Common myeloid progenitor, CD34-positive (primary cell): ENCODE measurements at regions not wholly inside any gene's neighbourhood (a gene's known extent, or its start where the extent isn't known, plus 50 kb on each side); places are given as distances from the start of the nearest gene placed in this dataset.

ENCODE experiments used
- CTCF ChIA-PET: fragments of 350-600 bp; sonication (Branson Sonifier 250); formaldehyde crosslinking; loops from one replicate; lab custom pipeline; 2021; ENCODE audit warnings: antibody characterized with exemption; lab: Charles Lee
- POLR2A ChIA-PET: fragments of 350-600 bp; sonication (Branson Sonifier 250); formaldehyde crosslinking; loops from one replicate; lab custom pipeline; 2021; ENCODE audit warnings: antibody characterized with exemption; lab: Charles Lee
- DNase-seq, 3 donors: peaks; one replicate each; pipeline versions ENCODE4 v3.0.0 to v3.0.0-alpha.2; 2013
- H3K27ac ChIP-seq, 2 experiments: 1 replicate in 1 of 2; 2 replicates in 1 of 2; pipeline ENCODE4 v1.7.0; 2013; ENCODE audit warnings: inconsistent platforms in 2 of 2, low read length in 2 of 2, mild to moderate bottlenecking in 2 of 2, low read depth in 1 of 2, moderate library complexity in 1 of 2; ENCODE audit not compliant: severe bottlenecking in 2 of 2, insufficient read depth in 1 of 2, poor library complexity in 1 of 2
- H3K27me3 ChIP-seq, 5 experiments: replicated peaks in 2 of 5; 1 replicate in 3 of 5; 2 replicates in 2 of 5; pipeline versions ENCODE4 v1.6.1 to v1.7.0; 2013; ENCODE audit warnings: low read length in 4 of 5, mild to moderate bottlenecking in 2 of 5, moderate library complexity in 2 of 5, inconsistent platforms in 1 of 5; ENCODE audit not compliant: insufficient read depth in 5 of 5, control insufficient read depth in 4 of 5
- H3K36me3 ChIP-seq, 4 experiments: 1 replicate in 2 of 4; 2 replicates in 2 of 4; pipeline versions ENCODE4 v1.6.1 to v1.7.0; 2013; ENCODE audit warnings: low read length in 3 of 4, control low read depth in 1 of 4, mild to moderate bottlenecking in 1 of 4; ENCODE audit not compliant: control insufficient read depth in 4 of 4, insufficient read depth in 4 of 4
- H3K4me1 ChIP-seq, 4 experiments: 1 replicate in 3 of 4; 2 replicates in 1 of 4; pipeline versions ENCODE4 v1.6.1 to v1.7.1; 2013; ENCODE audit warnings: low read length in 3 of 4, mild to moderate bottlenecking in 3 of 4, control low read depth in 1 of 4, inconsistent platforms in 1 of 4, moderate library complexity in 1 of 4; ENCODE audit not compliant: control insufficient read depth in 4 of 4, insufficient read depth in 4 of 4; ENCODE audit errors: control extremely low read depth in 1 of 4
- H3K4me3 ChIP-seq, 7 experiments: 1 replicate in 4 of 7; 2 replicates in 3 of 7; pipeline versions ENCODE4 v1.5.1 to v1.7.0; 2013; ENCODE audit warnings: mild to moderate bottlenecking in 7 of 7, low read length in 6 of 7, moderate library complexity in 6 of 7, inconsistent platforms in 2 of 7, low read depth in 2 of 7, control low read depth in 1 of 7; ENCODE audit not compliant: insufficient read depth in 4 of 7, control insufficient read depth in 1 of 7; ENCODE audit errors: extremely low read depth in 1 of 7
- H3K9me3 ChIP-seq, 5 experiments: 1 replicate in 4 of 5; 2 replicates in 1 of 5; pipeline versions ENCODE4 v1.6.1 to v1.7.1; 2013; ENCODE audit warnings: low read length in 4 of 5, mild to moderate bottlenecking in 2 of 5, inconsistent platforms in 1 of 5, low read depth in 1 of 5, moderate library complexity in 1 of 5; ENCODE audit not compliant: control insufficient read depth in 4 of 5, insufficient read depth in 2 of 5; ENCODE audit errors: control extremely low read depth in 1 of 5
- WGBS: methylation state at CpG from one replicate; pipeline ENCODE4 v1.1.5; 2013; ENCODE audit not compliant: insufficient coverage; 5-methylcytosine and 5-hydroxymethylcytosine counted together

DNA sequence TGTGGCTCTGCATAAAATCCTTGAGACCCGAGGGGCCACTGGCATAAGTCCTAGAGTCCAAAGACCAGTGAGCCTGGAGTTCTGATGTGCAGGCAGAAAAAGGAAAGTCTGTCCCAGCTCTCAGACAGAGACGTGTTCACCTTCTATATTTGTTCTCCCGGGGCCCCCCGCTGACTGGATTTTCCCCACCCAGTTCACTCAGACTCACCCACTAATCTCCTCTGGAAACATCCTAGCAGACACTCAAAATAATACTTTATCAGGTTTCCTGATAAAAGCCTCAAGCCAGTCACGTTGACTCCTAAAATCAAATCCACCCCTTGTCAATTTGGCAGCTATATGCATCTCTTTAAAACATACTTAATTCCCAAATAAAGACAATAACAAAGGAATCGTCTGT, 1084.2 kb upstream of the NCAM2 start:
- Histone ChIP-seq H3K9me3 (no peaks in the 10 kb centered on the region), H3K27ac (no peak overlapping the region), H3K27me3 (peaks cover 0 to 2% (median 0%) of the 10 kb centered on the region in 5 experiments), H3K4me1 (peaks cover 0 to 2% (median 0%) of the 10 kb centered on the region in 4 experiments), H3K36me3 (no peaks in the 10 kb centered on the region), H3K4me3 (no peak overlapping the region)
- ChIA-PET CTCF (no interaction called here), POLR2A (no interaction called here)
- WGBS: 98% methylated on average over 5 of the region's 6 CpGs
- no peak for DNase-seq

DNA sequence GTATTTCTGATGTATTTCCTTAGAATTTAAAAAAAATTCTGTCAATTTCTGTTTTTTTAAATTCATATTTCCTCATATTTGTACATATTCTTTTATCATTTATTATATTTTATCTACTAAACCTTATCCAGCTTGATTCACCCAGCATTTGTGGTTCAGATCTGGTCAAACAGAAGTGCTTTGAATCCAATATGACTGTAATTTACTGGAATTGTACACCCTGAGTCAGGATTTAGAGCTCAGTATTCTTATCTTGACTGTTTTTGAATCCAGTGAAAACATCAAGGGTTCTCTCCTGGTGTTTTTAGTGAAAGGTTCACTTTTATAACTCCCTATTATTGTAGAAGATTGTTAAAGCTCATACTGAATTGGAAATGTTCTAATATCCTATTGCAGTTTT, 1077.0 kb upstream of the NCAM2 start:
- H3K4me1 ChIP-seq: no peaks in the 10 kb centered on the region
- no peak overlapping the region for H3K4me3 ChIP-seq
- DNase-seq: no peak
- no peaks in the 10 kb centered on the region for H3K27me3 ChIP-seq
- no peaks in the 10 kb centered on the region for H3K36me3 ChIP-seq
- no peak overlapping the region for H3K27ac ChIP-seq
- ChIA-PET CTCF (interaction anchor here (0.6 kb wide), 1 partner anchor 466 kb away, joined by 4 read pairs; no protein-coding TSS in a partner anchor), POLR2A (no interaction called here)
- peaks cover 0 to 2% (median 0%) of the 10 kb centered on the region in 5 experiments for H3K9me3 ChIP-seq

DNA sequence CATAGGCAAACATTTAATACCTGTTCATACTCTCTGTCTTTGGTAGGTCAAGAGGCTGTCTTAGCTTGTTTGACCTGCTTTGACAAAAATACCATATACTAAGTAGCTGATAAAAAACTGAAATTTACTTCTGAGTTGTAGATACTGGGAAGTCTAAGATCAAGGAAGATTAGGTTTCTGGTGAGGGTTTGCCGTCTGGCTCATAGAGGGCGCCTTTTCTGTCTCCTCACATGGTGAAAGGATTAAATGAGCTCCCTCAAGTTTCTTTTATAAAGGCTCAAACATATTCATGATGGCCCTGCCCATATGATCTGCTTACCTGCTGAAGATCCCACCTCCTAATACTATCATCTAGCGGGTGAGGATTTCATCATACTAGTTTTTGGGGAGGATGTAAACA, 1076.1 kb upstream of the NCAM2 start:
- Histone ChIP-seq H3K9me3 (peaks cover 0 to 2% (median 0%) of the 10 kb centered on the region in 5 experiments), H3K4me1 (no peaks in the 10 kb centered on the region), H3K36me3 (no peaks in the 10 kb centered on the region), H3K27me3 (no peaks in the 10 kb centered on the region), H3K27ac (no peak overlapping the region), H3K4me3 (no peak overlapping the region)
- ChIA-PET POLR2A (no interaction called here), CTCF (no interaction called here)
- no peak for DNase-seq
- WGBS: 100% methylated on average over 2 of the region's 3 CpGs

DNA sequence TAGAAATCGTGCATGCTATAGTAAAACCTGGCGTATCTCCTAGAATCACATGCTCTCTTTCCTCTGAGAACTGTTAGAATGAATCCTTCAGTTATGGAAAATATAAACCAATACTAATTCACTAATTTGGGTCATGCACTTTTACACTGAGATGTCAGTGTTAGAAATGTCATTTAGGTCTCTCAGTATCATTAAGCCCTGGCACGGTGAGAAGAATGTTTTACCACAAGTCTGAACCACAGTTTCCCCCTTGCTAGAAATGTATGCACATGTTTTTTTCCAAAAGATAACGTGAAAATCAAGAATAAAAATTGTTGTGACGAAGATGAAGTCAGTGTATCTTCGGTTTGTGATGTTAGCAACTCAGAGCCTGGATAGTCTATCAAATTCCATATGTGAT, 1062.7 kb upstream of the NCAM2 start:
- ChIA-PET POLR2A (no interaction called here), CTCF (no interaction called here)
- WGBS: 28% methylated on average over 3 of the region's 6 CpGs
- peaks cover 0 to 7% (median 0%) of the 10 kb centered on the region in 4 experiments for H3K4me1 ChIP-seq
- H3K4me3 ChIP-seq: no peak overlapping the region
- no peaks in the 10 kb centered on the region for H3K9me3 ChIP-seq
- H3K36me3 ChIP-seq: no peaks in the 10 kb centered on the region
- no peaks in the 10 kb centered on the region for H3K27me3 ChIP-seq
- DNase-seq: peak; percentile 2 to 64 (median 63)
- H3K27ac ChIP-seq: no peak overlapping the region

DNA sequence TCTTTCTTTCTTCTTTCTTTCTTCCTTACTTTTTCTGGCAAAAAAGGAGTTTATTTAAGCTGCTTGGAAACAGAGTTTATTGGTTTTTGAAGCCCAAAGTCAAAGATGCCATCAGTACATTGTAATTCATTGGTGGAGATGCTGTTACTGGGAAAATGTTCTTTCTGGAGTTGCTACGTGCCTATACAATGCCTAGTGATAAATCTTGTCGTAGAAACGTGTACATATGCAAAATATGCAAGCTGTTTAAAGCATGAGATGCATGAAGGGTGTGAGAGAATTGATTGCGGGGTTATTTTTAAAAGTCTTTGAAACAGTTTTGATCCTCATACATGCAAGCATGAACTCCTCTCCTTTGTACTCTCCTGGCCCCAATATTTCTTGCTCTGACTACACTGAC, 1060.6 kb upstream of the NCAM2 start:
- no peaks in the 10 kb centered on the region for H3K27me3 ChIP-seq
- WGBS: 94% methylated on average over 3 of the region's 4 CpGs

DNA sequence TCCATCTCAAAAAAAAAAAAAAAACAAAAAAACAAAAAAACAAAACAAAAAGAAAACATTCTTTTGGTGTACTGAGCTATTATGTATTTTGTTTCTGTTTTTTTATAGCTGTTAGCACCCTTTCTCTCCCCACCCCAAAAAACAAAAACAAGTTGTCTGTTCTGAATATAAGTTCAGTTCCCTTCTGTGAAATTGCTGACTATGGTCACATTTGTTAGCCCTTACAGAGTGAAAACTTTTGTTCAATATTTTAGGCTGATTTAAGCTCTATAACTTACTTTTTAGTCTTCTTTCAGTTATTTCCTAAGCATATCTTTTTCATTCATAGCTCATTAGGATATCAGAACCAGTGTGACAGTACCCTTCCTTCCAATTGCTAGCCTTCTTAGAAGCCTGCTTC, 1056.6 kb upstream of the NCAM2 start:
- Histone ChIP-seq H3K27me3 (no peaks in the 10 kb centered on the region), H3K4me3 (no peak overlapping the region), H3K36me3 (no peaks in the 10 kb centered on the region), H3K9me3 (peaks cover 0 to 3% (median 0%) of the 10 kb centered on the region in 5 experiments), H3K4me1 (no peaks in the 10 kb centered on the region), H3K27ac (no peak overlapping the region)
- ChIA-PET POLR2A (no interaction called here), CTCF (no interaction called here)
- DNase-seq: no peak

More for the DNA sequence above, 1060.6 kb upstream of the NCAM2 start:
- H3K27ac ChIP-seq: no peak overlapping the region
- CTCF ChIA-PET: no interaction called here
- POLR2A ChIA-PET: no interaction called here
- peaks cover 0 to 7% (median 0%) of the 10 kb centered on the region in 4 experiments for H3K4me1 ChIP-seq
- H3K4me3 ChIP-seq: no peak overlapping the region
- H3K9me3 ChIP-seq: no peaks in the 10 kb centered on the region
- no peak for DNase-seq
- no peaks in the 10 kb centered on the region for H3K36me3 ChIP-seq

DNA sequence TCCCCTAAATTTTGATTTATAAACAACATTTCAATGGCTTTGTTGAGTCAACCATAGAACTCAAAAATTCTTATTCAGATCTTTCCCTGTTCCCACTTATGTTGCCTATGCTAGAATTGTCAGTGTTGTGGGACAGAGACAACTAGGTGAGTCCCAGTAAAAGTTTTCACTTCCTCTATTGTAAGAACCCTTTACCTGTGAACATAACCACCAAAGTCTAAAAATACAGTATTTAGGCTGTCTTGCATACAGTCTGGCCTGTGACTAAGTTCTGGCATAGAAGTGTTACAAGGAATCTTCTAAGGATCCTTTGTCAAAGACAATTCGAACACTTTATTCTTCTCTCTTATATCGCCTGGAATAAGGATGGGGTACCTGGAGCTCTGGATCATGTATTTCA, 1047.9 kb upstream of the NCAM2 start:
- Histone ChIP-seq H3K27me3 (no peaks in the 10 kb centered on the region), H3K4me1 (no peaks in the 10 kb centered on the region), H3K4me3 (no peak overlapping the region), H3K9me3 (no peaks in the 10 kb centered on the region), H3K27ac (no peak overlapping the region), H3K36me3 (no peaks in the 10 kb centered on the region)
- ChIA-PET CTCF (no interaction called here), POLR2A (no interaction called here)
- DNase-seq: no peak
- no CpG with 5 or more reads among the region's 2 CpGs for WGBS
